HG02642 (cell line): ENCODE measurements at regions not wholly inside any gene's neighbourhood (a gene's known extent, or its start where the extent isn't known, plus 50 kb on each side); places are given as distances from the start of the nearest gene placed in this dataset.
"Not testable (repeated sequence)": the region's sequence is repeated elsewhere in the genome, so short reads cannot be mapped to it uniquely, and the experiment has no call there.

Source experiments
- ATAC-seq: cut with Tn5 transposase; IDR thresholded peaks from one replicate; pipeline ENCODE4 v1.9.1; 2021; ENCODE audit warnings: mild to moderate bottlenecking; ENCODE audit not compliant: unreplicated experiment, poor library complexity

DNA sequence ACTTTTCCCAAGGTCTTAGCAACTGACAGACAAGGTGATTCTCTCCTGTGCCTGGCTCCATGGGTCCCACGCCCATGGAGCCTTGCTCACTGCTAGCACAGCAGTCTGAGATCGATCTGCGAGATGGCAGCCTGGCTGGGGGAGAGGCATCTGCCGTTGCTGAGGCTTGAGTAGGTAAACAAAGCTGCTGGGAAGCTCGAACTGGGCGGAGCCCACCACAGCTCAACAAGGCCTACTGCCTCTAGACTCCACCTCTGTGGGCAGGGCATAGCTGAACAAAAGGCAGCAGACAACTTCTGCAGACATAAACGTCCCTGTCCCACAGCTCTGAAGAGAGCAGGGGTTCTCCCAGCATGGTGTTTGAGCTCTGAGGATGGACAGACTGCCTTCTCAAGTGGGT lies 224.9 kb upstream of the CNR1 start:
- not testable (repeated sequence) for ATAC-seq

- ATAC-seq: no peak
Observed at GRCh38 chr6:88388589-88388988, 222.4 kb upstream of the CNR1 start.

DNA sequence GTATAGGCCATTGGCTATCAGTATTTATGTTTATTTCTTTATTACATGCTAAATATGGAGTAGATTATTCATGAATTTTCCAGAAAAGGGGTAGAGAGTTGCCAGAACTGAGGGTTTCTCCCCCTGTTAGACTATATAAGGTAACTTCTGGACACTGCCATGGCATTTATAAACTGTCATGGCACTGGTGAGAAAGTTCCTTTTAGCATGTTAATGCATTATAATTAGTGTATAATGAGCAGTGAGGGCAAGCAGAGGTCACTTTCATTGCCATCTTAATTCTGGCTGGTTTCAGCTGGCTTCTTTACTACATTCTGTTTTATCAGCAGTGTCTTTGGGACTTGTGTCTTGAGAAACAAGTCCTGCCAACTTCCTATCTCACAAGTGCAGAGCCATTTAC lies 220.0 kb upstream of the CNR1 start:
- ATAC-seq: no peak

DNA sequence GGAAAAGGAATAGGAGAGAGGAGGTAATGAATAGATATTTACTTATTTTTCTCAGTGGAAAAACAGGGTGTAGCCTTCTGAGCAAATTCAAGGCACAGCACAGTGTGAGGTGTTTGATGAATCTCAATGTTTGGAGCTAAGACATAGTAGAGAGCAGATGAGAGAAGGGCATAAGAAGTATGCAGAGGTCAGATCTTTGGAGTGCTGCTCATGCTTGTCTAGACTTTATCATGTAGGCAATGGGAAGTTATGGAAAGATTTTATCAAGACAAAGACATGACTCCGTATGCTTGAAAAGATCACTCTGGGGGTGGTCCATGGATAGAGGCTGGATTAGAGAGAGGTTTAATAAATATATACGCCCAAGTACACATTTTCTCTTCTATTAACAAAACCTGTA lies 217.0 kb upstream of the CNR1 start:
- no peak for ATAC-seq

- ATAC-seq: no peak
Observed at GRCh38 chr6:88381289-88381642, 215.1 kb upstream of the CNR1 start.

DNA sequence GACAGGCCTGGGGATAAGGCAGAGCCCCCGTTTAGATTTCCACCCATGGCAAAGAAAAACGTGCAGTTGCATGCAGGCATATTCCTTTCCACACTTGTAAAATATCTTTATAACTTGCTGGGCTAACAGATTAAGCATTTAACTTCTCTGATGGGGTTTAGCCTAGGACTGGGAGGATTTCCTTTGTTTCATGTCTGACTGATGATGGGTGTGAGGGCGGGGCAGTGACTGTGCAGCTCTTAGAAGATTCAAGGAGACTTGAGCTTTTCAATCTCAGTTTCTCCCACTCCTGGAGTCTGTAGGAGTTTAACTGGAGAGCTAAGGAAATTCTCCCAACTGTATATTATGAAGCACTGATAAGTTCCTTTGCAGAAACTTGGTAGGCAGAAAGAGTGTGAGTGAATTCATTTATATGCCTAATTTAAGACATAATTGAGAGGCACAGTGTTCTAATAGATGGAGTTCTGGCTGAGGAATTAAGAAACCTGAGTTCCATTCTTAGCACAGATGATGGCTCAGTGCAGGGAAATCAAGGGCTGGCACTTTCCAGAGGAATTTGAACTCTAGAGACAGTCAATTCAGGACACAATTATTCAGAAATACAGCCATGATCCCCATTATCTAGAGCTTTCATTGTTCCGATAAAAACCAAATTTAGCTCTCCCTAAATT lies 214.6 kb upstream of the CNR1 start:
- no peak for ATAC-seq

GRCh38 chr6:88380083-88380482 lies 213.9 kb upstream of the CNR1 start:
- no peak for ATAC-seq

DNA sequence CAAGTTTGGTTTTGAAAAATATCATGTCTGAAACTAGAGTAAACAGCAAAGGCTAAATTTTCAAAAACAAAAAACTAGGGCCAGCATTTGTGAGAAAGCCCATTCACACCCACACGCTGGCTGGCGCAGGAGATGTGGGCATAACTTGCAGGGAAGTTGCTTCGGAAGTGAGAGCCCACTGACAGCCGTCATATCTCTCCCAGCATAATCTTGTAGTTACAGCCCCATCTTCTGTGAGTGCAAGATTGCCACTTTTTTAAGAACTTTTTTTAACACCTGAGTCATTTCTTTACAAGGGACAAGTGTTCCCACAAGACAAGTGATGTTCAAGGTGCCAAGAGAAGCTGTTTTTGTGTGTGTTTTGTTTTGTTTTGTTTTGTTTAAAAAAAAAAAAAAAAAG lies 212.5 kb upstream of the CNR1 start:
- ATAC-seq: no peak

GRCh38 chr6:88377976-88378568 lies 211.9 kb upstream of the CNR1 start:
- no peak for ATAC-seq

DNA sequence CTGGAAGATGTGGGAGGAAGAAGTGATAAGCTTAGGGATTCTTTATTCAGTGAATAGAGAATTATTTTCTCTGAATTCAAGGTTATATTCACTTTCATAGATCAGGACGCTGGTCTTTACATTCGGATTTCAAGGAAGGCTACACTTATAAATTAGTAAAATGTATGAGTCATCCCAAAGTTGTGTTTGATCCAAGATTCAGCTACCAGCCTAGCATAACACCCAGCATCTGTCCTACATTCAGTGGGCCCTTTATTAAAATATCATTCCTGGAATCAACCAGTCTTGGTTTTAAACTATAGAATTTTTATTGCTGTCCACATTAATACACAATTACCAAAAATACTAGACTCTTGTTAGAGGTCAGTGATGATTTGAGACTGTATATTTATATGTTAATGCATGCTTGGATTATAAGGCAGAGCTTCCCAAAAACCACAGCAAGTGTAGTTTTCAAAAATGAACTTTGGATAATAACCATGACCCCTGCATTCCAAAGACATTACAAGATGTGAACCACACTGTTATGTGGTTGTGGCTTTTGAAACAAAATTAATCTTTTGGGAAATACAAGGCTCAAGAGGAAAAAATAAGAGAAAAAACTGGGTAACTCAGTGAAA lies 210.7 kb upstream of the CNR1 start:
- ATAC-seq: no peak

DNA sequence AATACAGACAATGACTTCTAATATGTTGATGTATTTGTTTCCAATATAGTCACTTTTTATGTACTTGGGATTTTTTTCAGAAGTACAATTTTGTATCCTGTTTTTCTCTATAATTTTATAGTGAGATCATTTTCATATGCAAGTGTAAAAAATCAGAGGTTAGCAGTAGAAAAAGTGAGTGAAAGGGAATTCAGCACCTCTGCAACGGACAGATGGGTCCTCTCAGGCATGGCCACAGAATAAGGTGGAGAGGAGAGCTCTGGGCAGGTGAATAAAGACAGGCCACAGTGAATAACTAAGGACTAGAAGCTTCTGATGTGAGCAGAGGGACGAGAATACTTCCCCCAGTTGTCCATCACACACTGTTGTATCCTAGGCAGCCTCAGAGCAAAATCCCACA lies 210.1 kb upstream of the CNR1 start:
- no peak for ATAC-seq

GRCh38 chr6:88374553-88374952 lies 208.4 kb upstream of the CNR1 start:
- ATAC-seq: no peak

DNA sequence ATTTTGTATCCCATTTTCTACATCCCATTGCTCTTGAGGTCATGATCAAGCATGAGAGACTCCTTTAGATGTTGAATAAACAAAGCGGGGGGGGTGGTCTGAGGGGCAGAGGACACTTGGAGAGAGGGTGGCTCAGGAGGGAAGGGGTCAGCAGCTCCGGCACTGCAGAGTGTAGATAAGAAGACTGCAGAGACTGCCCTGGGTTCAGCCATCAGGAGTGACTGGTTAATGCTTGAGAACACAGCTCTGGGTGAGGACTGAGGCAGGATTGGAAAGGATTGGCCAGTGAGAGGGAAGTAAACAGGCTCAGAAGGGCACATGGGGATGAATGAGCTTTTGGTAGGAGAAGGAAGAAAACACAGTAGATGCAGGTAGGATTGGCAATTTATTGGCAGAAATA lies 205.3 kb upstream of the CNR1 start:
- no peak for ATAC-seq

DNA sequence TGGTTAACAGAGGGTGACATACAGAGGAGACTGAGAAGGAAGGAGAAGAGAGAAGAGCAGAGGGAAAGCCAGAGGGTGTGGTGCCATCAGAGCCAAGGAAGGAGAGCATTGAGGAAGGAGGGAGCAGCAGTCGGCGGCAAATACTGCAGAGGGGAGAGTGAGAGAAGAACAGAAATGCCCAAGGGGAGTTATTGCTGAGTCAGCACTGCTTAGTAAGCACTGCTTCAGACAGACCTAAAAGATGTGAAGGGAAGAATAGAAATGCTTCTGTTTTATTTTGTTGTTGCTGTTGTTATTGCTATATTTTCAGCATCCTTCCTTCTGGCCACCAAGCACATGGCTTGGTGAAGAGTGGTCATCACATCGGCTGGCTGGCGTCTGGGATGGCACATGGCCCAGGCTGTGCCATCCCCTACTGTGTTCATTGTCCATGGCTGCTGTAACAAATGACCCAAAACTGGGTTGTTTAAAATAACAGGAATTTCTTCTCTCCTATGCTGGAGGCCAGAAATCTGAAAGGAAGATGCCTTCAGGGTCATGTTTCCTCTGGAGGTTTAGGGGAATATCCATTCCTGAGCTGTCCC lies 204.1 kb upstream of the CNR1 start:
- no peak for ATAC-seq

- ATAC-seq: no peak
Observed at GRCh38 chr6:88369262-88369661, 203.1 kb upstream of the CNR1 start.

- ATAC-seq: no peak
Observed at GRCh38 chr6:88368071-88368787, 202.1 kb upstream of the CNR1 start.

DNA sequence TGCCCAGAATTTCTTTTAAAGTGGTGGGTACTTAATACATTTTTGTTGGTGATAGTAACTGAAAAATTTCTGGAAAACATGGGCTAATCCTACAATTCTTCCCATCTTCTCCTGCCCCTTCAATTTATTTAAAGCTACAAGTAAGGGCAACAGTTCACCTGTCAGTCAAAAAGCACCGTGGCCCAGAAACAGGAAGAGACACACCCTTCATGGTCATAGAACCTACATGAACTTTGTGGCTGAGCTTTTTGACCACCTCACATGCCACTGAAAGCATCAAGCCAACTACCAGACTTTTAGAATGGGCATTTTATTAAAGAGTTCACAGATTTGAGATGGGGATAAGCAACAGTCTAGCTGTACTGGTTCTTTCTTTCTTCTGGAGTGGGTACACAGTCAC lies 201.1 kb upstream of the CNR1 start:
- ATAC-seq: no peak

- no peak for ATAC-seq
Observed at GRCh38 chr6:88366672-88367071, 200.5 kb upstream of the CNR1 start.

- no peak for ATAC-seq
Observed at GRCh38 chr6:88365656-88366055, 199.5 kb upstream of the CNR1 start.

DNA sequence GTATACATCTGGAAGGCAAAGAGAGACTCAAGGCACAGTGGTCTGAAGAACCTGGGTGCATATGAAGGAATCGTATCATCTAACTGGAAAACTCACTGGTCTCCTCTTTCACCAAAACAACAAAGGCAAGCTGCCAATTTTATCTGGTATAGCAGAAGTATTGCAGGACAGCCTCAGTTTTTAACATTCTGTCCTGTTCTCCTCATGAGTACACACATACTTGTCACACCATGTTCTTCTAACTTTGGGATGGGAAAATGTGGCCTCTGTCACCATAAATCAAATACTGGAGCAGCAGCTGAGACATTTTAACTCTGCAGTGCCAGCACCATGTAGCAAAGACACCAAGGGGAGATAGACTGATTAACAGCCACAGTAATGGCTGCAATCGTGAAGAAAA lies 199.1 kb upstream of the CNR1 start:
- ATAC-seq: no peak

GRCh38 chr6:88361754-88362153 lies 195.6 kb upstream of the CNR1 start:
- no peak for ATAC-seq
